Trophoblast cell (in vitro differentiated cells and primary cell): ENCODE measurements at regions not wholly inside any gene's neighbourhood (a gene's known extent, or its start where the extent isn't known, plus 50 kb on each side); places are given as distances from the start of the nearest gene placed in this dataset.

Source experiments
- DNase-seq, 2 donors: peaks; one replicate each; pipeline ENCODE4 v3.0.0-alpha.2; 2016
- H2AFZ ChIP-seq: 2 replicates; pipeline ENCODE4 v1.6.1; 2013; ENCODE audit warnings: low read length, moderate library complexity, mild to moderate bottlenecking; ENCODE audit not compliant: insufficient read depth, poor library complexity
- H2AK5ac ChIP-seq: 2 replicates; pipeline ENCODE4 v1.6.1; 2013; ENCODE audit warnings: mild to moderate bottlenecking, low read length
- H2BK120ac ChIP-seq: 2 replicates; pipeline ENCODE4 v1.6.1; 2013; ENCODE audit warnings: low read length, mild to moderate bottlenecking, moderate library complexity; ENCODE audit not compliant: insufficient read depth, poor library complexity
- H2BK12ac ChIP-seq: 2 replicates; pipeline ENCODE4 v1.6.1; 2013; ENCODE audit warnings: mild to moderate bottlenecking, low read length, moderate library complexity
- H2BK5ac ChIP-seq: 2 replicates; pipeline ENCODE4 v1.6.1; 2013; ENCODE audit warnings: low read length, low read depth, moderate library complexity, mild to moderate bottlenecking; ENCODE audit not compliant: poor library complexity
- H3K14ac ChIP-seq: 2 replicates; pipeline ENCODE4 v1.6.1; 2013; ENCODE audit warnings: mild to moderate bottlenecking, low read length
- H3K18ac ChIP-seq: 2 replicates; pipeline ENCODE4 v1.6.1; 2013; ENCODE audit warnings: mild to moderate bottlenecking, low read length
- H3K23ac ChIP-seq: 2 replicates; pipeline ENCODE4 v1.6.1; 2013; ENCODE audit warnings: low read length
- H3K27ac ChIP-seq: 2 replicates; pipeline ENCODE4 v1.5.1; 2013; ENCODE audit warnings: low read depth, mild to moderate bottlenecking, inconsistent platforms, low read length, moderate library complexity
- H3K27me3 ChIP-seq: 2 replicates; pipeline ENCODE4 v1.6.1; 2013; ENCODE audit warnings: inconsistent platforms, mild to moderate bottlenecking, low read length, moderate library complexity; ENCODE audit not compliant: insufficient read depth
- H3K36me3 ChIP-seq, 2 experiments: 1 replicate in 1 of 2; 2 replicates in 1 of 2; pipeline ENCODE4 v1.6.1; 2013; ENCODE audit warnings: low read length in 2 of 2, mild to moderate bottlenecking in 2 of 2, moderate library complexity in 1 of 2; ENCODE audit not compliant: insufficient read depth in 2 of 2, control insufficient read depth in 1 of 2
- H3K4ac ChIP-seq: 2 replicates; pipeline ENCODE4 v1.6.1; 2013; ENCODE audit warnings: low read depth, mild to moderate bottlenecking, low read length, moderate library complexity
- H3K4me1 ChIP-seq, 2 experiments: 1 replicate in 1 of 2; 2 replicates in 1 of 2; pipeline ENCODE4 v1.6.1; 2013; ENCODE audit warnings: low read length in 2 of 2, mild to moderate bottlenecking in 2 of 2, moderate library complexity in 1 of 2; ENCODE audit not compliant: insufficient read depth in 2 of 2, control insufficient read depth in 1 of 2
- H3K4me2 ChIP-seq: 2 replicates; pipeline ENCODE4 v1.6.1; 2013; ENCODE audit warnings: inconsistent platforms, mild to moderate bottlenecking, low read length, moderate library complexity
- H3K4me3 ChIP-seq: 2 replicates; pipeline ENCODE4 v1.5.1; 2013; ENCODE audit warnings: mild to moderate bottlenecking, low read depth, low read length, inconsistent platforms
- H3K79me1 ChIP-seq: one replicate; pipeline ENCODE4 v1.6.1; 2013; ENCODE audit warnings: low read length
- H3K79me2 ChIP-seq: 2 replicates; pipeline ENCODE4 v1.6.1; 2013; ENCODE audit warnings: low read length, mild to moderate bottlenecking; ENCODE audit not compliant: control insufficient read depth, insufficient read depth, poor library complexity
- H3K9ac ChIP-seq: 2 replicates; pipeline ENCODE4 v1.6.1; 2013; ENCODE audit warnings: mild to moderate bottlenecking, low read length
- H3K9me3 ChIP-seq: 2 replicates; pipeline ENCODE4 v1.6.1; 2013; ENCODE audit warnings: low read depth, mild to moderate bottlenecking, control low read depth, inconsistent platforms, low read length; ENCODE audit not compliant: insufficient read depth
- H4K12ac ChIP-seq: 2 replicates; pipeline ENCODE4 v1.6.1; 2013; ENCODE audit warnings: low read depth, mild to moderate bottlenecking, low read length, moderate library complexity
- H4K8ac ChIP-seq: 2 replicates; pipeline ENCODE4 v1.6.1; 2013; ENCODE audit warnings: low read depth, mild to moderate bottlenecking, low read length, moderate library complexity
- H4K91ac ChIP-seq: one replicate; pipeline ENCODE4 v1.6.1; 2013; ENCODE audit warnings: low read depth, mild to moderate bottlenecking, low read length, moderate library complexity
- WGBS: extraction: QIAGEN DNeasy Blood & Tissue Kit; methylation state at CpG from one replicate; pipeline ENCODE4 v1.1.7; 2013; ENCODE audit warnings: missing lambda C conversion rate; ENCODE audit not compliant: insufficient read length, insufficient coverage; ENCODE audit errors: extremely low coverage; 5-methylcytosine and 5-hydroxymethylcytosine counted together

DNA sequence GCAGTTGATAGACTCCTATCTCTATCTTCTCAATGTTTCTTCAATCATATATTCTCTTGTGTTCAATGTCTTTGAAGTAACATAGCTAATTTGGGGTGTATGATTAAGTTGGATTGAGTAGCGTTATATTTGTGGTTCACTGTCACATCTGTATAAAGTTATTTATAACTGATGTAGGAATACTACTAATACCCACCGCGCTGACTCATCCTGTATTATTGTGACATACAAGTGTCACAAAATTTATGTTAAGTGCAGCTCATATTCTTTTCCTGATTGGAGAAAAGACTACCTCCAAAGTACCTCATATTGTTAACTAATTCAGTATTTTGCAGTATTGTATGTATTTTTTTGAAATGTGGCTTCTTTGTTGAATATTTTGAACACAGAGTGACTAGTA, 940.8 kb downstream of the SLC6A15 start:
- no peak overlapping the region for H2BK120ac ChIP-seq
- no peak overlapping the region for H3K14ac ChIP-seq
- H4K91ac ChIP-seq: no peak overlapping the region
- no peak overlapping the region for H3K18ac ChIP-seq
- no CpG with 5 or more reads among the region's 3 CpGs for WGBS
- H3K27me3 ChIP-seq: no peaks in the 10 kb centered on the region
- no peak overlapping the region for H3K4me3 ChIP-seq
- no peak overlapping the region for H4K12ac ChIP-seq
- no peaks in the 10 kb centered on the region for H3K79me1 ChIP-seq
- no peak overlapping the region for H3K23ac ChIP-seq
- no peak overlapping the region for H2AK5ac ChIP-seq
- no peak overlapping the region for H3K27ac ChIP-seq
- no peak overlapping the region for H2BK12ac ChIP-seq
- H3K9me3 ChIP-seq: no peaks in the 10 kb centered on the region
- no peaks in the 10 kb centered on the region for H3K36me3 ChIP-seq
- no peak for DNase-seq
- H3K79me2 ChIP-seq: no peaks in the 10 kb centered on the region
- H4K8ac ChIP-seq: no peak overlapping the region
- H3K4me1 ChIP-seq: no peaks in the 10 kb centered on the region
- no peak overlapping the region for H3K4ac ChIP-seq
- H2BK5ac ChIP-seq: no peak overlapping the region
- no peak overlapping the region for H2AFZ ChIP-seq
- no peak overlapping the region for H3K4me2 ChIP-seq
- no peak overlapping the region for H3K9ac ChIP-seq

DNA sequence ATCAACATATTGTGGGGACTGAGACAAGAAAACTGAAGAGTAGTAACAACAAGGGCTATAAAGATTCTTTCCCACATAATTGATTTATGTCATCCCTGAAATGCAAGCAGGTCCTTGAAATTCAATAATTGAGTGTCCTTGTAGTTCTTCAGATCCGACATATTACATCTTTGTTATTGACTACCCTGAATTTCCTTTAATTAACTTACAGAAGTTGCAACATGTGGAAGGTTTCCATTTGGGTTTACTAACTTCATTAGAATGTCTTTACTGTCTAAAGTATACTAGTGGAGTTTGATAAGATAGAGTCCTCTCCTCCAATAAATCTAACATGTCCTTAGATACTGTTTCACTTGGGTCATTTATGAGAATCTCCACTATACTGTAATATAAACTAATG, 951.8 kb downstream of the SLC6A15 start:
- Histone ChIP-seq H2BK120ac (no peak overlapping the region), H3K4ac (no peak overlapping the region), H3K36me3 (no peaks in the 10 kb centered on the region), H3K79me2 (no peaks in the 10 kb centered on the region), H2AFZ (no peak overlapping the region), H3K9me3 (no peaks in the 10 kb centered on the region), H2AK5ac (no peak overlapping the region), H3K4me1 (no peaks in the 10 kb centered on the region), H4K8ac (no peak overlapping the region), H3K23ac (no peak overlapping the region), H2BK5ac (no peak overlapping the region), H3K27ac (no peak overlapping the region), H3K14ac (no peak overlapping the region), H3K4me2 (no peak overlapping the region), H3K4me3 (no peak overlapping the region), H3K79me1 (no peaks in the 10 kb centered on the region), H3K18ac (no peak overlapping the region), H3K9ac (no peak overlapping the region), H3K27me3 (no peaks in the 10 kb centered on the region), H4K12ac (no peak overlapping the region), H2BK12ac (no peak overlapping the region), H4K91ac (no peak overlapping the region)
- no CpG with 5 or more reads among the region's 1 CpG for WGBS
- no peak for DNase-seq

DNA sequence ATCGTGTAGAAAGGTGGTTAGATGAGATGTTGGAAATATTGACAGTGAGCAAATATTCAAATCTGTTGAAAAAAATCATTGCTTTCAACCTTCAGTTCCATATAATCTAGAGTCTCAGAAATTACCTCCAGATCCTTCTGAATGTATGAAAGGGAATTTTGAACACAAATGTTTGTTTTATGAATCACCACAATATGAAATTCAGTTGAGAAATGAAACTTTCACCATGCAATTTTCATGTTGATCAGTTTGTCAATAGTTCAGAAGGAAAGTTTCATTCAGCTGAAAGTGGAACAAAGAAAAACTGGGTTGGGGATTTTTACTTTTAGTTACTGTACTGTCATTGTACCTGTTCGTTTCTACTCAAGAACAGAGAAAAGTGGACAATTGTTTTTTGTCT, 953.6 kb downstream of the SLC6A15 start:
- no peak overlapping the region for H2BK5ac ChIP-seq
- no peak overlapping the region for H2AFZ ChIP-seq
- no peaks in the 10 kb centered on the region for H3K36me3 ChIP-seq
- no peaks in the 10 kb centered on the region for H3K9me3 ChIP-seq
- H3K23ac ChIP-seq: no peak overlapping the region
- H3K27me3 ChIP-seq: no peaks in the 10 kb centered on the region
- H3K4me2 ChIP-seq: no peak overlapping the region
- H4K91ac ChIP-seq: no peak overlapping the region
- no peaks in the 10 kb centered on the region for H3K4me1 ChIP-seq
- H3K79me2 ChIP-seq: no peaks in the 10 kb centered on the region
- no peak overlapping the region for H3K9ac ChIP-seq
- H4K12ac ChIP-seq: no peak overlapping the region
- no peak overlapping the region for H3K27ac ChIP-seq
- no peak for DNase-seq
- WGBS: 100% methylated on average over 1 of the region's 2 CpGs
- no peak overlapping the region for H2BK120ac ChIP-seq
- H2BK12ac ChIP-seq: no peak overlapping the region
- no peak overlapping the region for H3K18ac ChIP-seq
- no peak overlapping the region for H3K4ac ChIP-seq
- no peak overlapping the region for H2AK5ac ChIP-seq
- no peaks in the 10 kb centered on the region for H3K79me1 ChIP-seq
- no peak overlapping the region for H3K14ac ChIP-seq
- no peak overlapping the region for H4K8ac ChIP-seq
- no peak overlapping the region for H3K4me3 ChIP-seq

DNA sequence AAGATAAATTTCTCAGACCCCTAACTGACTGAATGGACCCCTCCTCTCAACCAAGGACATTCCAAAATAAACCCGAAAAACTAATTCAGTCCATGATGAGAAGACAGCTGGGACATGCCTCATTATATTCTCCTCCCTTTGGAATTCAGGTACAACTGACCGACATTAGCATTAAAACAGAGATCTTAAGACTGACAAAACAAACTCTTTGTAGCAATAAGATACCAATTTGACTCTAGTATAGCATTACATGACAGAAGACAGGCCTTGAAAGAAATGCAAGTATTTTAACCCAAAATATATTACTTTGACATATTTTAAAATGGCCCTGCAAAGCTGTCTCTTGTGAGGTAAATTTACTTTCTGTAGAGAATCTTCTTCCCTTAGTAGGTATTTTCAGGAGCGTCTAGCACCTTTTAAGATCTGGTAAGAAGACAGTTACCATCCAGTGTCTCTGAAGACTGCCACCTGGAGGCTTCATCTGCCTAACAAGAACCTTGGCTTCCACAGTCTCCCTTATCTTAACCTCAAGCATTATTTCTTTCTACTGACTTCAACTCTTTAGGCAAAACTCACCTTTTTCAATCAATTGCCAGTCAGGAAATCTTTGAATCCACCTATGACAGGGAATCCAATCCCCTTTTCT, 957.5 kb downstream of the SLC6A15 start:
- H3K36me3 ChIP-seq: no peaks in the 10 kb centered on the region
- no peak overlapping the region for H4K8ac ChIP-seq
- no peak overlapping the region for H2AFZ ChIP-seq
- no peak overlapping the region for H3K4me2 ChIP-seq
- H3K27ac ChIP-seq: no peak overlapping the region
- no peak overlapping the region for H4K12ac ChIP-seq
- no peak overlapping the region for H3K23ac ChIP-seq
- H3K4me3 ChIP-seq: no peak overlapping the region
- no peak overlapping the region for H3K14ac ChIP-seq
- H3K79me2 ChIP-seq: no peaks in the 10 kb centered on the region
- no peak overlapping the region for H2BK12ac ChIP-seq
- H3K4ac ChIP-seq: no peak overlapping the region
- no peaks in the 10 kb centered on the region for H3K79me1 ChIP-seq
- H2AK5ac ChIP-seq: no peak overlapping the region
- no peaks in the 10 kb centered on the region for H3K9me3 ChIP-seq
- no peak overlapping the region for H3K9ac ChIP-seq
- no peak overlapping the region for H3K18ac ChIP-seq
- no peak overlapping the region for H4K91ac ChIP-seq
- no peaks in the 10 kb centered on the region for H3K4me1 ChIP-seq
- H3K27me3 ChIP-seq: no peaks in the 10 kb centered on the region
- DNase-seq: no peak
- H2BK120ac ChIP-seq: no peak overlapping the region
- H2BK5ac ChIP-seq: no peak overlapping the region
- no CpG with 5 or more reads among the region's 3 CpGs for WGBS
